ENCODE measurements at regions not wholly inside any gene's neighbourhood (a gene's known extent, or its start where the extent isn't known, plus 50 kb on each side); places are given as distances from the start of the nearest gene placed in this dataset.

GRCh38 chr12:24759155-24759554 lies 189.7 kb downstream of the BCAT1 start:
- Mint-ChIP-seq H3K27ac (no peak overlapping the region), H3K4me3 (no peak overlapping the region), H3K36me3 (no peaks in the 10 kb centered on the region), H3K4me1 (peaks cover 7% of the 10 kb centered on the region), H3K9me3 (no peaks in the 10 kb centered on the region)
- DNase-seq (ENCODE audit: low spot score in 2 of 2) (no peak), ATAC-seq (no peak)

GRCh38 chr12:24756479-24757024 lies 192.3 kb downstream of the BCAT1 start:
- no peaks in the 10 kb centered on the region for H3K36me3 Mint-ChIP-seq
- no peak overlapping the region for H3K27ac Mint-ChIP-seq
- H3K9me3 Mint-ChIP-seq: no peaks in the 10 kb centered on the region
- peaks cover 13% of the 10 kb centered on the region for H3K4me1 Mint-ChIP-seq
- H3K4me3 Mint-ChIP-seq: no peak overlapping the region
- DNase-seq (ENCODE audit: low spot score in 2 of 2): no peak
- ATAC-seq: no peak

- H3K4me1 Mint-ChIP-seq: peaks cover 17% of the 10 kb centered on the region
- peak; percentile 97 for ATAC-seq
- no peak for DNase-seq (ENCODE audit: low spot score in 2 of 2)
- H3K27ac Mint-ChIP-seq: peak overlapping the region; percentile 84
- no peak overlapping the region for H3K4me3 Mint-ChIP-seq
- no peaks in the 10 kb centered on the region for H3K36me3 Mint-ChIP-seq
- H3K9me3 Mint-ChIP-seq: no peaks in the 10 kb centered on the region
Observed at GRCh38 chr12:24754690-24755638, 193.9 kb downstream of the BCAT1 start.

GRCh38 chr12:24752763-24753462 lies 196.0 kb downstream of the BCAT1 start:
- H3K9me3 Mint-ChIP-seq: no peaks in the 10 kb centered on the region
- no peak for ATAC-seq
- no peak overlapping the region for H3K27ac Mint-ChIP-seq
- H3K4me1 Mint-ChIP-seq: peaks cover 17% of the 10 kb centered on the region
- no peaks in the 10 kb centered on the region for H3K36me3 Mint-ChIP-seq
- no peak for DNase-seq (ENCODE audit: low spot score in 2 of 2)
- no peak overlapping the region for H3K4me3 Mint-ChIP-seq

- Mint-ChIP-seq H3K4me3 (no peak overlapping the region), H3K27ac (no peak overlapping the region), H3K36me3 (no peaks in the 10 kb centered on the region), H3K4me1 (peaks cover 17% of the 10 kb centered on the region), H3K9me3 (no peaks in the 10 kb centered on the region)
- DNase-seq (ENCODE audit: low spot score in 2 of 2): no peak
- ATAC-seq: no peak
Observed at GRCh38 chr12:24751181-24751580, 197.7 kb downstream of the BCAT1 start.

- ATAC-seq (no peak), DNase-seq (ENCODE audit: low spot score in 2 of 2) (no peak)
- Mint-ChIP-seq H3K9me3 (no peaks in the 10 kb centered on the region), H3K27ac (peak overlapping the region; percentile 64), H3K4me3 (no peak overlapping the region), H3K36me3 (no peaks in the 10 kb centered on the region), H3K4me1 (peaks cover 17% of the 10 kb centered on the region)
Observed at GRCh38 chr12:24750263-24750662, 198.6 kb downstream of the BCAT1 start.

GRCh38 chr12:24749171-24749570 lies 199.7 kb downstream of the BCAT1 start:
- H3K4me1 Mint-ChIP-seq: peaks cover 10% of the 10 kb centered on the region
- DNase-seq (ENCODE audit: low spot score in 2 of 2): no peak
- no peak overlapping the region for H3K4me3 Mint-ChIP-seq
- no peak overlapping the region for H3K27ac Mint-ChIP-seq
- H3K36me3 Mint-ChIP-seq: no peaks in the 10 kb centered on the region
- no peak for ATAC-seq
- H3K9me3 Mint-ChIP-seq: no peaks in the 10 kb centered on the region

GRCh38 chr12:24748326-24748725 lies 200.6 kb downstream of the BCAT1 start:
- Mint-ChIP-seq H3K4me3 (no peak overlapping the region), H3K4me1 (peaks cover 10% of the 10 kb centered on the region), H3K27ac (no peak overlapping the region), H3K9me3 (no peaks in the 10 kb centered on the region), H3K36me3 (no peaks in the 10 kb centered on the region)
- ATAC-seq (no peak), DNase-seq (ENCODE audit: low spot score in 2 of 2) (no peak)

GRCh38 chr12:24746864-24747263 lies 202.0 kb downstream of the BCAT1 start:
- Mint-ChIP-seq H3K27ac (no peak overlapping the region), H3K4me3 (no peak overlapping the region), H3K9me3 (no peaks in the 10 kb centered on the region), H3K36me3 (no peaks in the 10 kb centered on the region), H3K4me1 (peaks cover 16% of the 10 kb centered on the region)
- DNase-seq (ENCODE audit: low spot score in 2 of 2) (no peak), ATAC-seq (no peak)

- Mint-ChIP-seq H3K9me3 (no peaks in the 10 kb centered on the region), H3K4me1 (peaks cover 17% of the 10 kb centered on the region), H3K36me3 (no peaks in the 10 kb centered on the region), H3K4me3 (no peak overlapping the region), H3K27ac (no peak overlapping the region)
- no peak for ATAC-seq
- DNase-seq (ENCODE audit: low spot score in 2 of 2): no peak
Observed at GRCh38 chr12:24746006-24746671, 202.8 kb downstream of the BCAT1 start.

- H3K4me3 Mint-ChIP-seq: no peak overlapping the region
- no peaks in the 10 kb centered on the region for H3K36me3 Mint-ChIP-seq
- peaks cover 26% of the 10 kb centered on the region for H3K4me1 Mint-ChIP-seq
- no peaks in the 10 kb centered on the region for H3K9me3 Mint-ChIP-seq
- DNase-seq (ENCODE audit: low spot score in 2 of 2): no peak
- ATAC-seq: no peak
- H3K27ac Mint-ChIP-seq: no peak overlapping the region
Observed at GRCh38 chr12:24743941-24744793, 204.7 kb downstream of the BCAT1 start.

GRCh38 chr12:24742378-24742777 lies 206.5 kb downstream of the BCAT1 start:
- Mint-ChIP-seq H3K4me3 (peak overlapping the region; percentile 27), H3K4me1 (peaks cover 26% of the 10 kb centered on the region), H3K9me3 (no peaks in the 10 kb centered on the region), H3K36me3 (no peaks in the 10 kb centered on the region), H3K27ac (peak overlapping the region; percentile 86)
- peak in 1 of 2 donors; percentile 77 for DNase-seq (ENCODE audit: low spot score in 2 of 2)
- ATAC-seq: peak; percentile 84

- Mint-ChIP-seq H3K27ac (peak overlapping the region; percentile 86), H3K9me3 (no peaks in the 10 kb centered on the region), H3K36me3 (no peaks in the 10 kb centered on the region), H3K4me1 (peaks cover 26% of the 10 kb centered on the region), H3K4me3 (peak overlapping the region; percentile 59)
- DNase-seq (ENCODE audit: low spot score in 2 of 2): no peak
- peak; percentile 61 for ATAC-seq
Observed at GRCh38 chr12:24741216-24741615, 207.7 kb downstream of the BCAT1 start.

- ATAC-seq (no peak), DNase-seq (ENCODE audit: low spot score in 2 of 2) (no peak)
- no peak overlapping the region for H3K4me3 Mint-ChIP-seq
- peaks cover 26% of the 10 kb centered on the region for H3K4me1 Mint-ChIP-seq
- H3K27ac Mint-ChIP-seq: no peak overlapping the region
- no peaks in the 10 kb centered on the region for H3K9me3 Mint-ChIP-seq
- no peaks in the 10 kb centered on the region for H3K36me3 Mint-ChIP-seq
Observed at GRCh38 chr12:24739106-24739779, 209.7 kb downstream of the BCAT1 start.

Data from stimulated activated effector memory CD8-positive, alpha-beta T cell treated with anti-CD3 and anti-CD28 coated beads, Interleukin-12 subunit alpha, Interleukin-12 subunit beta, amount 100 ng/mL, for 72 hours (primary cell).